ENCODE measurements at regions not wholly inside any gene's neighbourhood (a gene's known extent, or its start where the extent isn't known, plus 50 kb on each side); places are given as distances from the start of the nearest gene placed in this dataset.
"Not testable (repeated sequence)": the region's sequence is repeated elsewhere in the genome, so short reads cannot be mapped to it uniquely, and the experiment has no call there.

DNA sequence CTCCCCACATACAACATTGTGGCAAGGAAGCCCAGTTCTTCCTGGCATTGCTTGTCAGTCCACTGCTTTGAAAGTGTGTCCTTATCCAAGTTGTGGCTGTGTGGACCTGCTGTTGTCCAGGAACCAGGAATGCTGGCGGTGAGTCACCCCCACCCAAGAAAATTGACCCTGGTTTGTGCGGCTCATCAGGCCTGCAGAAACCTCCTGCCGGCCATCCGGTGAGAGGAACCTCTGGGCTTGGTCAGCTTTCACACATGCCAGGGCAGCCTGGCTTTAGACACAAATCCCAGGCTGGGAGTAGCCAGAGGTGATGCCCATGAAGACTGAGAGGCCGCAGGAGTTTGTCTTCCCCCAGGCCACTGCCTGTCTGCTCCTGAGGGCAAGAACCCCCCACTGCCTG lies 223.6 kb downstream of the TTLL2 start:
- DNase-seq, result peak; percentile 68

DNA sequence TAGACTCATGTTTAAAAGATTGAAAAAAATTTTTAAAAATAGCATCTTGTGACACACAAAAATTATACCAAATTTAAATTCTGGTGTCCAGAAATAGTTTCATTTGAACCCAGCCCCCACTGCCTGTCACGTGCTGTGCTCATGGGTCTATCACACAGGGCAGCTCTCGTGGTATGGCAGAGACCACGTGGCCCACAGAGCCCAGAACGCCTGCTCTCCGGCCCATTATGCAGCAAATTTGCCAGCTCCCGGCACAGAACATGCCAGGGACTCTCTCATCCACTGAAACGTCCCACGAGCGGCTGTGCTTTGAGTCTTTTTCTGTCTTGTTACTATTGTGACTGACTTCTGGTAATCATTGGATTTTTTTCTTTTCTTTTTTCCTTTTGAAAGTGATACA lies 224.3 kb downstream of the TTLL2 start:
- no peak for DNase-seq

DNA sequence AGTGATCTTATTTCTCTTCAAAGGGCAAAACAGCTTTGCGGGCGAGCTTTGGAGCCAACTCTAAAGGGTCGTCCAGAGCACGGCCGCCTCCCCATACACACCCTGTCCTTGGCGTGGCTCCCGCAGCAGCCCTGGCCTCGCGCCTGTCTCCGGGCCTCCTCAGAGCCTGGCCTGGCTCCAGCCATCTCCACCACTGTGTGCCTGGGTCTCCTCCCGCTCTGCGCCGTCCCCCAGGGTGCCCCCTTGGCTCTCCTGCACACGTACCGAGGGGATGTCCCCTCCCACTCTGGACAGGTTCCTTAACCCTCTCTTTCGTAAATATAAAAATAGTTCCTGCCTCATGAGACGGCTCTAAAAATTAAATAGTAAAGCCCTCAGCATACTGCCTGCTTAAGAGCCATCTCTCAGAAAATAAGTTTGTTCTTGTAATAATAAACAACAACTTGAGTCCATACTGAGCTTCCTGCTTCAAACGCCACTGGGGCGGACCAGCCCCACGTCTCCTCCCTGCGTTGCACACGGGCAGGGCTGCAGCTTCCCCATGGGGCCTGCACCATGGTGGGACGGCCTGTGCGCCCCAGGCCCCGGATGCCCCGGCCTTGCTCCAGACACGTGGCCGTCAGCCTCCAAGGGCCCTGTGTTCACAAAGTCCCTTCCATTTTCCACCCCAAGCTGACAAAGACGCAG lies 226.2 kb downstream of the TTLL2 start:
- DNase-seq, result no peak

DNA sequence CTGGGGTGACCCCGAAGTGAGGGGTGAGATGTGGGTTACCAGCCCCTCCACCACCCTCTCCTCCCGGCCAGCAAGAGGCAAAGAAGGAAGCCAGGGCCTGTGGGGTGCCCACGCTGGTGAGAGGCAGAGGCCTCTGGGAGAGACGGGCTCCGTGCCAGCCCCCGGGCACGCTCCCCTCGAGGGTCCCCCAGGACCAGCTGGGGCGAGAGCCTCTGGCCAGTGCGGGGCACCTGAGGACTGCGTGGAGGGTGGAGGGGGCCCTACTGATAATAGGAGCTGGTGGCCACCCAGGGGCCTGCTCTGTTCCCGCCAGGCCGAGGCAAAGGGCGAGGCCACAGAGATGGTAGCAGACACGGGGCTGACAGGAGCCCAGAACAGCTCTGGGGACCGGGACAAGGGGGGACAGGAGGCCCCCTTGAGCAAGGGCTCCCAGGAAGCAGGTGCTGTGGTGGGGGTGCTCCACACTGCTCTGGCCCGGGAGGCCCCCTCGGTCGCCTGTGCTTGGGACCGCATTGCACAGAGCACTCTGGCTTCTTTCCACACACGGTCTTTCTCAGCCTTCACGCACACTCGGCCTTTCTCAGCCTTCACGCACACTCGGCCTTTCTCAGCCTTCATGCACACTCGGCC lies 226.9 kb downstream of the TTLL2 start:
- DNase-seq, result no peak

DNA sequence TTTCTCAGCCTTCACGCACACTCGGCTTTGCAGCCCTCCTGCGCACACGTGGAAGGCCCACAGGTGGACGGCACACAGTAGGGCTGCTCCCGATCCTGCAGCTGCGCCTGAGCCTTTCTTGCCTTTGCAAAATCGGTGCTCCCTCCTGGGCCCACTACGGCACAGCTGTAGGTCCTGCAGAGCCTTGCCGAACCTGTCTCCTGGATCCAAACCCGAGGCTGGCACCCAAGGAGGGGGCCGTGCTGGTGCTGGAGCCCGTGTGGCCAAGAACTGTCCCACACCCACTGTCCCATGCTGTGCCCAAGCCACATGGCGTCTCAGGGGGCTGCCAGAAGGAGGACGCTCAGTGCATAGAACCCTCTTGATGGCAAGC lies 227.4 kb downstream of the TTLL2 start:
- no peak for DNase-seq

DNA sequence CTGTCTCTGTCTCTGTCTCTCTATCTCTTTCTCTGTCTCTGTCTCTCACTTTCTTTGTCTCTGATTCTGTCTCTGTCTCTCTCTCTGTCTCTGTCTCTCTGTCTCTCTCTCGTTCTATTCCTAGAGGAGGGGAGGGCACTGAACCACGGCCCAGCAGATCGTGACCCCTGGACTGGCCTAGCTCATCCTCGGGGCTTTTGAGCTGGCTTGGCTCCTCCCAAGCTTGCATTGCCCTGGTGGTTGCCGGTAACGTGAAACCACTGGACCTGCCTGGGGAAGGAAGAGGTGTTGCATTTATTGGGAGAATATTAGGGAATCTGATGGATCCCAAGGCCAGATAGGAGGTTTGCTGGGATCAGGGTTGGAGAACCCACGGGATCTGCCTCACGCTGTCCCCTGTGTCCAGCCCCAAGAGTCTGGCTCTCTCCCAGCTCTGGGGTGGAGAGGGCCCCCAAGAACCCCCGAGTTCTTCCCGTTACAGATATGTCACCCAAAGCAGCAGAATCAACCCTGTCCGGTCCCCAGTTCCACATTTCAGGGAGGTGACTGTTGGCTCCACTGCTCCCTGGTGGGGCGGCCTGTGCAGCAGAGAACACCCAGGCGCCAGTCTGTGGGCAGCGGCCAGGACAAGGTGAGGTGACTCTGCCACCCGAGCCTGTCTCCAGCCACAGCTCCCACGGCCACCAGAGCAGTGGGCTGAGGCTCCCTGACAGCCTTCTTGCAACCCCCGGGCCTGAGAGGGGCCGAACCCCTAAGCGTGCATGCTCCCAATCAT lies 228.3 kb downstream of the TTLL2 start:
- DNase-seq, result no peak

DNA sequence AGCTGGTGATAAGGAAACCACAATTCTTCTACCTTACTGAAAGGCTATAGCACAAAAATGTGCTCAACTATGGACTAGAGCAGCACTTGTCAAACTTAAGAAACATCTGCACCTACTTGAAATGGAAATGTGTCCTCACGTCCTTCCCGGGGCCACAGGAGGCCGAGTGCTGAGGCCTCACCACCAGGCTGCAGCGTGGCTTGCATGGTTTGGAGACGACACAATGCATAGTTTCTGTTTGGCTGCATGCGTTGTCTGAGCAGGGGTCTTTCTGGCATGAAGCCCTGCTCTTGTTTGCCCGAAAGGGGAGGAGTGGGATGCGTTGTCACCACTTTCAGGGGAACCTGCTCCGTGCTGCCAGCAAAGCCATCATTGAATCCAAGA lies 228.8 kb downstream of the TTLL2 start:
- DNase-seq, result no peak

DNA sequence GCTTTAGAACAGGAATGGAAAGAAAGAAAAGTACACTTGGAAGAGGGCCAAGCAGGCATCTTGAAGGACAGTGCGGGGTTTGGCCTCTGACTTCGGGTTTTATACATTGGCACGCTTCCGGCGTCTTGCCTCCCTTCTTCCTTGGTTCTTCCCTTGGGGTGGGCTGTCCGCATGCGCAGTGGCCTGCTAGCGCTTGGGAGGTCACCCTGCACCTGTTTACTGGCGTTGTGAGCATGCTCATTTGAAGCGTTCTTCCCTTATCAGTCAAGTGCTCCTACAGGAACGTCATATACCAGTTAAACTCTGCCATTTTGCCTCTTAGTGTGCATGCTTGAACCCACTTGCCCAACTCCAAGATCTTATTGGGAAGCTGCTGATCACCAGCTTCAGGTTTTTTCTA lies 230.0 kb downstream of the TTLL2 start:
- DNase-seq, result no peak

DNA sequence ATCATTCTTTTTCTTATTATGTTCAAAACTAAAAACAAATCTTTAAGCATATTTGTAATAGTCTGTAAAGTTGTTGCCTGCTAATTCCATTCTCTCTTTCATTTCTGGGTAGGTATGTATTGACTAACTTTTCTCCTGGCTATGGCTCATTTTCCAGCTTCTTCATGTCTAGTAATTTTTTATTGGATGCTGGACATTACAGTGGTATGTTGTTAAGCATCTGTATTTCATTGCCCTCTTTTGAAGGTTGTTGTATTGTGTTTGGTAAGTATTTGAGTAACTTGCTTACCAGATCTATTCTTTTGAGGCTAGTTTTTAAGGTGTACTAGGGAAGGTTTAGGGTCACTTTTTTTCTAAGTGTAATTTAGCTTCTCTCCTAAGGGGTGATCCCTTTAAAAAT lies 230.9 kb downstream of the TTLL2 start:
- DNase-seq, result no peak

DNA sequence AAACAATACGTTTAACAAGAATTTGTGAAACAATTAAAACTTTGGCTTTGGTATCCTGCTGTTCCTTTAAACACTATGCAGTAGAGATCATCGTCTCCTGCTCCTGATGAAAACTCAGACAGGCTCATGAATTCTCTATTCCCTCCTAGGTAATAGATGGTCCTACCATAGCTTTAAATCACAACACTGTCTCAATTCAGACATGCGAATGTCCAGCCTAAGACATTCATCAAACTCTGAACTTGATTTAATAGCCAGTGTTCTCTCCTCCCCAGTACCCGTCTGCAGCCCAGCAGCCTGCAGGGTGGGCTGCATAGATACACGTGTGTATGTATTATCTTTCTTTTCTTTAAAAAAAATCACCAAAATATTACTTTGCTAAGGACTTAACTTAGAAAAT lies 232.8 kb downstream of the TTLL2 start:
- no peak for DNase-seq

DNA sequence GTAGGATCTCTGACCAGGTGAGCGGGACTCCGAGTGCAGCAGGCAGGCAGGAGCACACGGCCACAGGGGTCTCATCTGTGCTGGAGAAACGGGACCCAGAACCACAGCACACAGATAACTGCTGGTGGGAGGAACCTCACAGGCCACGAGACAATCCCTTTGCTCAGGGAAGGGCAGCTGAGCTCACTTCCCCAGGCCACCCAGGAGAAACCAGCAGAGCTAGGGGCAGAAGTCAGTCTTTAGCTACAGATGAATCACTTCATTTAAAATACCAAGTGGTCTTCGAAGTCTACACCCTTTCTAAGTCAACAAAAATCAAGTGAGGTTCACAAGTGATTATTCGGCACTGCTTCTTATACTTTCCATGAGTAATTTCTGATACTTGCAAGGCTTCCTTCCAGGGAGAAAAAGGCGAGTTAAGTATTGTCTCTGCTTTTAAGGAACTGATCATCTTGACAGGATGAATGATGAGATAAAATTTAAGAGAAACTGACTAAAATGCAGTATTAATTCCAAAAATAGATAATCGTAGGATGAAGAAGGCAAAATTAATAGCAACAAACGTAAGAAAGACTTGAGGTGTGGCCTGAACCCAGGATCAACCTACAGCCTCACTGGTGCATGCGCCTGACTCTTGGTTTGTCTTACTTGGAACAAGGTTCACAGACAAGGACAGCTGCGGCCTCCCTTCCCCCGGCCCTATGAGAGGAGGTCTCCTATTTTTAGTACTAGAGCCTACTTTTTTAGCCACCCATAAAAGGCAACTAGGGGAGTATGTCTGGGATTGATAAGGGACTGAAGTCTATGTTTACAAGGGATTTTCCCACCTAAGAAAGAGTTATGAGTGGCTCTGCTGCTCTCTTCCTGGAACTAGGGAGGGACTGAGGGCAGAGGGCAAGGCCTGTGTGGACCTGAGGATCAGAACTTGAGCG lies 233.6 kb downstream of the TTLL2 start:
- DNase-seq, result no peak

DNA sequence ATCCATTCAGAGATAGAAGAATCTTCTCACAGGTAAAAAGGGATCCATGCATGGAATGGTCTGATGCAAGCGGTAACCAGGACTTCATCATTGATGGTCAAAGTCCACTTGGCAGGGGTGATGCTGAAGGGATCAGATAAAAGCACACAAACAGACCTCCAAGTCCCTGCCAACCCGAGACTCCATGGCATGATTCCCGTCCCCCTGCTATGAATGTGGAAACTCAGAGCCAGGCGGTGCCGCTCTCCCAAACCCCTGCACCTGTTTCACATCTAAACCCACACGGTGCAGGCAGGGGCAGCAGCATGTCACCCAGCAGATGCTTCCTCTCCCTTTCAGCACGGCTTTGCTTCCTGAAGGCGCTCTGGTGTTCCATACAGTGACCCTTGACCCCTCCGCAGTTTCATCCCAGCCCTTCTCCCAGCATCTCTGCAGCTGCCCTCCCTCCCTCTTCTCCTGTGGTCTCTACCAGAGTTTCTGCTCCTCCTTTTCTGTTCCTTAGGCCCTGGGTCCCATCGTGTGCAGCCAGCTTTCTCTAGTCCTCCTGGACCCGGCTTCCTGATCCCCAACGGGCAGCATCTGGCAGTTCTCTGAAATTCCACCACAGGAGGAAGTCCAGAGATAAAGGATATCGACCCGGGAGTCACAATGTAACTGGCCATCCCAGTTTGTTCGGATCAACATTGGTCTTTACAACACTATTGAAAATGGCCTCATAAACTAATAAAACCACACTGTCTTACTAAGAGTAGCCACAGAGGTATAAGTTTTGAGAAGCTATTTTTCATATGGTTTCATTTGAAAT lies 235.0 kb downstream of the TTLL2 start:
- DNase-seq, result no peak

DNA sequence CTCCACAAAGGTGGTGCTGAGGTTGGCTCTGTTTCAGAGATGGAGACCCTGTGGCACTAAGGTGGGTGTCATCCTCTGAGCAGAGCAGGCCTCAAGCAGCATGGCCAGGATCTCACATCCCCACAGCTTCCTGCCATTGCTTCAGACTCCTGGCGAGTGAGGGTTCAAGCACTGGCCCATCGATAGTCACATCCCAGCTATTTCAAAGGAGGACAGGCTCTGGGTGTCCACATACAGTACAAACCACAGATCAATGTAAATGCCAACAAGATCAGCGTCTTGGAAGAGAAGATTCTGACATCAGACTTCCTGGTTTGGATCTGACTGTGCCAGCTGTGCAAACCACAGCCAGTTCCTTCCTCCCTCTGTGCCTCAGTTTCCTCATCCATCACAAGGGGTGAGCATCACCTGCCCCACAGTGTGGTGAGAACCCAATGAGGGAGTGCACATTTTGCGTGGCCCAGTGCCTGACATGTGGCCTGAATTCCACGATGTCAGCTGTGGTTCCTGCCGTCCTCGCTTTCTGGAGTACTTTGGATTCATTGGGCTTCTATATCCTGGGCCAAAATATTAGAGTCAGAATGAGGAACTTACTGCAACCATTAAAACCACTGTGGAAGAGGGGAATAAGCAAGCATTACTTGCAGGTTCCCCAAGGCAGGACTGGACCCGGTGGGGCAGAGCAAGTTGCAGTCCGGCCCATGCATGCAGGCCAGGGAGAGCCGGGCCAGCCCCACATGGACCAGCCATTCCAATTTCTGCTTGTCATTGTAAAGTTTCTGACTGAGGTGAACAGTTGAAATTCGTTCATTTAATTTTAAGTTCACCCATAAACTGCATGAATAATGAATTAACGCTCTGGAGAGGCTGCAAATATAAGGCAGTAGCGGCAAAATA lies 236.0 kb downstream of the TTLL2 start:
- DNase-seq, result no peak

DNA sequence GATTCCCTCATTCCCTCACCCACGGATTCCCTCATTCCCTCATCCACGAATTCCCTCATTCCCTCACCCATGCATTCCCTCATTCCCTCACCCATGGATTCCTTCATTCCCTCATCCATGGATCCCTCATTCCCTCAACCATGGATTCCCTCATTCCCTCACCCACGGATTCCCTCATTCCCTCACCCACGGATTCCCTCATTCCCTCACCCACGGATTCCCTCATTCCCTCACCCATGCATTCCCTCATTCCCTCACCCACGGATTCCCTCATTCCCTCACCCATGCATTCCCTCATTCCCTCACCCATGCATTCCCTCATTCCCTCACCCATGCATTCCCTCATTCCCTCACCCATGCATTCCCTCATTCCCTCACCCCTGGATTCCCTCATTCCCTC lies 238.0 kb downstream of the TTLL2 start:
- not testable (repeated sequence) for DNase-seq

DNA sequence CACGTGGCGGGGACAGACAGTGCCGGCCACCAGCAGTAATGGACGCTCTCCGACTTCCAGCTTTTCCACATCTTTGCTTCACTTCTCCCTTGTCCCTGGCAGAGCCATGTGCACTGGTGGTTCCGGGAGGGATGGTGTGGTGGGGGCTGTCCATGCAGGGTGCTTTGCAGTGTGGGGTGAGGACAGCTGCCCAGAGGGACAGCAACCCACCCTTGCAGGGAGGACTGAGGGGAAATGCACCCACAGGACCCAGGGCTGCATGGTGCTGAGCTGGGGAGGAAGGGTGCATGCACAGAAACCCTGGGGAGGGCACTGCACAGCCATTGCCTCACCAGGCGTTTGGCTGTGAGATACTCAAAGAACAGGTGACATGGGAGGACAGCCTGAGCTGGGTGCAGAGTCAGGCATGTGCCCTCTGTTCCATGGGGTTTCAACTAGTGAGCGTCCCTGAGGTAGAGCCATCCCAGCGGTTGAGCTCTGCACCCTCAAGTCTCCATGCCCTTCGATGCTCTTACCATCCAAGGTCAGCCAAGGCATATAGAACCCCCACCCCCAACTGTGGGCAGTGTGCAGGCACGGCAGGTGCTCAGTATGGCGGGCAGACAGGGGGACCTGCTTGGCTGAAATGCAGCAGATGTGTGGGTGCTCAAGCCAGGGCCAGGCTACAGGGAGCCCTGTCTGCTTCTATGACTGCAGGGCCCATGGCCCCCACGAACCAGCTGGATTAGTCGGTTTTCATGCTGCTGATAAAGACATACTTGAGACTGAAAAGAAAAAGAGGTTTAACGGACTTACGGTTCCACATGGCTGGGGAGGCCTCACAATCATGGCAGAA lies 239.7 kb downstream of the TTLL2 start:
- no peak for DNase-seq

DNA sequence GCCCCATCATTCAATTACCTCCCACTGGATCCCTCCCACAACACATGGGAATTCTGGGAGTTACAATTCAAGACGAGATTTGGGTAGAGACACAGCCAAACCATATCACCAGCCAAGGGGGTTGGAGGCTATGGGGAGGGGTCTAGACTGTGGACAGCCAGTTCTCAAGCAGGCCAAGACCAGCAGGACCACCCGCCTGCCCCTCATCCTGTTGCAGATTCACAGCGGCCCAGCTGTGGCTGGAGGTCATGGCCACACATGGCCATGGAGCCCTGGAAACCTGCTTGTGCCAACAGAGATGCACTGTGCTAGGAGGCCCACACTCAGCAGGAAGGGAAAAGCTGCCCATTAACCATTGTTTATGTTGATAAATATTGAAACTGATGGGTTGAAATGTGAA lies 240.5 kb downstream of the TTLL2 start:
- no peak for DNase-seq

DNA sequence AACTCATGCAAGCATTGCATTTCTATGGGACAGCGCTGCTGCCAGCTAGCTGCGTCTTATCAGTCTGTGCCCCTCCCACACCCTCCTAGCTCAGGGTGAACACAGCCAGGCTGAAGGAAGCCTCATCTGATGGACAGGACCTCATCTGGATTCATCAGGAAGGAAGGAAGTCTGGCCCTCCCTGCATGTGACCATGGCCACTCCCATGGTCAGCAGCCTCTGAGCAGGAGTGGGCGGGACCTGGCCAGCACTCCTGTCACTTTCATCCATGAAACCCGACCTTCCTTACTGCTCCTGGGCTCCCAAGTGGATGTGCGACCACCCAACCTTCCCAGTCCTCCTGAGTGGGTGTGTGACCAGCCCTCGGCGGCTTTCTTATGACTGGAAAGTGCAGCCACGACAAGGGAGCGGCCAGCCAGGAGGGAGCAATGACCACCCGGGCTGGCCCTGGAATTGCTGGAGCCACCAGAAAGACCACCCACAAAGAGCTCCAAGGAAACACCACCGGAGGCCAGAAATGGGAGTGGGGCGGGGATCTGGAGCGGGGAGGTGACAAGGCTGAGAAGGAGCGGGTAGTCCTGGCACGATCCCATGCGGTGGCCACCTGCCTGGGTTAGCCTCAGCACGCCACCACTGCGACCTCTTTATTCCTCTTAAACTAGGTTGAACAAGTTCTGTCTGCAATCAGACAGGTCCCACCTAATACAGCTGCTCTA lies 241.2 kb downstream of the TTLL2 start:
- DNase-seq, result peak; percentile 74

DNA sequence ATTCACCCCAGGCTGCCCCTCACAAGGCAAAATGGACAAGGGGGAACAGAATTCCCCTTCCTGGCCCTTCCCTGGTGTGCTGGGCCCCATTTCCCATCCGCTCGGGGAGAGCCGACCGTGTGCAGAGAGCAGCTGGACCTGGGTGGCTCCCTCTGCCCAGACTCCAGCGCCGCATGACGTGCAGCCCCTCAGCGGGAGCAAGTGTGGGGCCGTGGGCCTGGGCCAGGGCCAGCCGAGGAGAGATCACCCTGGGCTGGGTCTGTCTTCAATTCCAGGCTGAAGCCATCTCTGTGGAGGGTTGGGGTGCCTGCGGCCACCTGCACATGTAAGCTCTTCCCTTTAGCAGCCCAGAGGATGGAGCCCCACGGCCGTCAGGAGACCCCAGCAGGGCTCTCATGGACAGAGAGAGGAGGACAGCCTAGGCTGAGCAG lies 241.8 kb downstream of the TTLL2 start:
- no peak for DNase-seq
